ENCODE measurements at regions not wholly inside any gene's neighbourhood (a gene's known extent, or its start where the extent isn't known, plus 50 kb on each side); places are given as distances from the start of the nearest gene placed in this dataset.
"Not testable (repeated sequence)": the region's sequence is repeated elsewhere in the genome, so short reads cannot be mapped to it uniquely, and the experiment has no call there.

DNA sequence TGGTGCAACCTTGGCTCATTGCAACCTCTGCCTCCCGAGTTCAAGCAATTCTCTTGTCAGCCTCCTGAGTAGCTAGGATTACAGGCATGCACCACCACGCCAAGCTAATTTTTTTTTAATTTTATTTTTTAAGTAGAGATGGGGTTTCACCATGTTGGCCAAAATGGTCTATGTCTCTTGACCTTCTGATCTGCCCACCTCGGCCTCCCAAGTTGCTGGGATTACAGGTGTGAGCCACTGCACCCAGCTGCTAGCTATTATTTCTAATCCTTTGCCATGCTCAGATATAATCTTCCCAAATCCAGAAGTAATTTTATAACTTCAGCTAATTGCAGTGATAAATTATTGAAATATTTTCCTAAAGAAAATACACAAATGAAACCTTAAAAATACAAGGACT lies 305.1 kb upstream of the OR11H12 start:
- DNase-seq (ENCODE audit: low spot score); intact Hi-C loops (cut with DNase I): not testable (repeated sequence)

DNA sequence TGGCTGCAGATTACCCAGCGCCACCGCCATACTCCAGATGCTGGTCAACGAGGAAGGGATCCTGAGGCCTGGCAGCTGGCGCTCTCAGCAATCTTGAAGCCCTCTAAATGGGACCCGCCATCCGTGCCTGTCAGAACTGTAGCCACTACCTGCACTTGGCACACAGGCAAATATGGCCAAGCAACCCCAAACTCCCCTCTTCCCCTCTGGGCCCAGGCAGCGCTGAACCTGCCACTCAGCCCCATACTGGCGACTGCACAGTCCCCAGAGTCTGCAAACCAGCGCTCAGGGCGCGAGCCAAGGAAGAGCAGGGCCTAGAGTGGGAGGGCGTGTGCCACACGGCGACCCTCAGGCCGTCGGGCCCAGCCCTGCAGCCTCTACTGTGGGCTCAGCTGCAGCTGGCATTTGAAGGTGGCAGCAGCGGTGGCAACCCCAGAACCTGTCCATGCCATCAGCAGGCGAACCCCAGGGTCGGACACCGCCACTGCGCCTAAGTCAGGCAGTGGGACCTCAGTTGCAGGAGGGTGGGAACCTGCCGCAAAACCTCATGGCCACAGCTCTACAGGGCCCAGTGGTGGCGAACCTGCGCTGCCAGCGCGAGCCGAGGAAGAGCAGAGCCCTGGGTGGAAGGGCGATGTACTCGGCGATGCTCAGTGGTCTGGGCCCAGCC lies 268.4 kb upstream of the OR11H12 start:
- DNase-seq (ENCODE audit: low spot score); intact Hi-C loops (cut with DNase I): not testable (repeated sequence)

- peak; percentile 77 for DNase-seq (ENCODE audit: low spot score)
These were observed 267.6 kb upstream of the OR11H12 start for GRCh38 chr14:18333316-18333715.

GRCh38 chr14:18333799-18334198 lies 267.1 kb upstream of the OR11H12 start:
- intact Hi-C loops (cut with DNase I), result not testable (repeated sequence)
- DNase-seq (ENCODE audit: low spot score), result peak; percentile 65

More at GRCh38 chr14:18333316-18333715, 267.6 kb upstream of the OR11H12 start:
- intact Hi-C loops (cut with DNase I), result not testable (repeated sequence)
